ENCODE measurements at regions not wholly inside any gene's neighbourhood (a gene's known extent, or its start where the extent isn't known, plus 50 kb on each side); places are given as distances from the start of the nearest gene placed in this dataset.

GRCh38 chr2:220585241-220585640 lies 957.8 kb downstream of the SLC4A3 start:
- DNase-seq (no peak), ATAC-seq (no peak)
- Histone ChIP-seq H3K27ac (no peak overlapping the region), H3K27me3 (no peaks in the 10 kb centered on the region), H3K4me1 (no peaks in the 10 kb centered on the region), H3K36me3 (replicated peaks in 1 of 2; ENCODE audit: insufficient read depth in 1 of 2, low read depth in 2 of 2) (no peaks in the 10 kb centered on the region), H3K9me3 (no peaks in the 10 kb centered on the region), H3K4me3 (no peak overlapping the region)
- WGBS, 2 donors, result 40 to 45% methylated on average over 2 of the region's 2 CpGs
- intact Hi-C loops (cut with DNase I), result no loop called here
- TF ChIP-seq CTCF (IDR thresholded peaks at IDR 0.05) (no peak), POLR2A (IDR thresholded peaks at IDR 0.05) (no peak)

DNA sequence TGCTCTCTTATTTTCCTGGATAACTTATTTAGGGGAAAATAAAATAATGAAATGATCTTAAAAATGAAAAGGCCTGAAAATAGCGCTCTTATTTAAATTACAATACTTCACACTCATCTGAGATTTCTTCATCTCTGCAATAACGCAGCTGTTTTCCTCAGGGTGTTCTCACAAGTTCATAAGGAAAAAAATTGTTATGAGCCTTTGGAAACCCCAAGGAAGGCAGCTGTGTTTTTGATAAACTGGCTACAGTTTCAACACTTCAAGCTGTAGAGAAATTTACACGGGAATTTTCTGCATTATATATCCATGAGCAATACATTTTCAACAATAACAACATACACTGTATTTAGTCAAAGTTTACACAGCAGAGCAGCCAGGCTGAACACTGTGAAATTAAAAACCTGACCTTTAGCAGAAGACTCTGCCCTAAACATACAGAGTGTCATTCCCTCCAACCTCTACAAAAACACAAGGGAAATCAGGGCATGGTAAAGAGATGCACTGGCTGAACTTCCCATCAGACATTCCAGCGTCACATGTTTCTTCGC lies 959.6 kb downstream of the SLC4A3 start:
- no peak overlapping the region for H3K4me3 ChIP-seq
- intact Hi-C loops (cut with DNase I), result no loop called here

DNA sequence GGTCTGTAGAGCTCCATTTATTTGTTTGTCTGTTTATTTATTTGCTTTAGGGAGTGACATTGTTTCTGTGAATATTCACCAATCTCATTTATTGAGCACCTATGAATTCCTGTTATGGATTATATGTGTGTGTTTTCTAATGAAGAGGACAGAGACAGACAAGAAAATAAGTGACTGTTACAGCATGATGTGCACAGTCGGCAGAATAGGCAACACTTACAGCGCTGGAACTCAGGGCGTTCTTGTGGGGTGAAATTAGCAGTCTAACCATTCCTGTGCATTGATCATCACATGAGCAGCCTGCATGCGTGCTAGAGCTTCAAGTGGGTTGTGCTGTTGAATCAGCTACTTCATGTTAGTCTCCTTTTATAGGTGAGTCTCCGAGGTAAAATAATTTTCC lies 960.7 kb downstream of the SLC4A3 start:
- no peaks in the 10 kb centered on the region for H3K4me1 ChIP-seq
- WGBS, 2 donors, result 79 to 83% methylated on average over 5 of the region's 5 CpGs
- DNase-seq, result no peak
- ATAC-seq, result no peak
- no peak overlapping the region for H3K27ac ChIP-seq
- no peak overlapping the region for H3K4me3 ChIP-seq
- no peak for TF ChIP-seq POLR2A (IDR thresholded peaks at IDR 0.05)
- no peak for TF ChIP-seq CTCF (IDR thresholded peaks at IDR 0.05)
- no peaks in the 10 kb centered on the region for H3K27me3 ChIP-seq
- no peaks in the 10 kb centered on the region for H3K36me3 ChIP-seq (replicated peaks in 1 of 2; ENCODE audit: insufficient read depth in 1 of 2, low read depth in 2 of 2)
- no peaks in the 10 kb centered on the region for H3K9me3 ChIP-seq
- intact Hi-C loops (cut with DNase I), result no loop called here

More for the DNA sequence above, 959.6 kb downstream of the SLC4A3 start:
- WGBS, 2 donors, result 60 to 72% methylated on average over 5 of the region's 5 CpGs
- no peaks in the 10 kb centered on the region for H3K4me1 ChIP-seq
- ATAC-seq (no peak), DNase-seq (no peak)
- H3K27me3 ChIP-seq, result no peaks in the 10 kb centered on the region
- TF ChIP-seq CTCF (IDR thresholded peaks at IDR 0.05), result no peak
- TF ChIP-seq POLR2A (IDR thresholded peaks at IDR 0.05), result no peak
- H3K9me3 ChIP-seq, result no peaks in the 10 kb centered on the region
- no peaks in the 10 kb centered on the region for H3K36me3 ChIP-seq (replicated peaks in 1 of 2; ENCODE audit: insufficient read depth in 1 of 2, low read depth in 2 of 2)
- H3K27ac ChIP-seq, result no peak overlapping the region

DNA sequence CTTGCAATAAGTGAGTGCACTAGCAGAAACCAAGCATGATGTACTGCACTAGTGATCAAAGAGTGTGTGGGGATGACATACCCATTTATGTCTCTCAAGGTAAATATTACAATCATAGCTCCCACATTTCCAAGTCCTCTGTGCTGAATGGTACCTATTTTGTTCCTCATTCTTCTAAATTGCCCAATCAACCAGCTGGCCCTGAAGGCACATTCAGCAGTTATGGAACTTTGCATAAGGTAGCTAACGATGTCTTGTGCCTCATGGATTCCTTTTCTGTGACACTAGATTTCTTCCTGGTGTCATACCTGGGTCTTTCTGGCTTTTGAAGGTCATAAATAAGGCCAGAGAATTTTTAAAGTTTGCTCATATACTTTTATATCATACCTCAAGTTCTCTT lies 963.0 kb downstream of the SLC4A3 start:
- no peak for ATAC-seq
- DNase-seq, result no peak
- no peak overlapping the region for H3K4me3 ChIP-seq
- TF ChIP-seq POLR2A (IDR thresholded peaks at IDR 0.05) (no peak), CTCF (IDR thresholded peaks at IDR 0.05) (no peak)
- no peaks in the 10 kb centered on the region for H3K36me3 ChIP-seq (replicated peaks in 1 of 2; ENCODE audit: insufficient read depth in 1 of 2, low read depth in 2 of 2)
- H3K9me3 ChIP-seq, result no peaks in the 10 kb centered on the region
- intact Hi-C loops (cut with DNase I), result no loop called here
- H3K27ac ChIP-seq, result no peak overlapping the region
- WGBS, 2 donors, result 86 to 88% methylated on average over 1 of the region's 1 CpG
- H3K4me1 ChIP-seq, result no peaks in the 10 kb centered on the region
- no peaks in the 10 kb centered on the region for H3K27me3 ChIP-seq

GRCh38 chr2:220593526-220593925 lies 966.1 kb downstream of the SLC4A3 start:
- Histone ChIP-seq H3K27me3 (no peaks in the 10 kb centered on the region), H3K4me3 (no peak overlapping the region), H3K4me1 (no peaks in the 10 kb centered on the region), H3K36me3 (replicated peaks in 1 of 2; ENCODE audit: insufficient read depth in 1 of 2, low read depth in 2 of 2) (no peaks in the 10 kb centered on the region), H3K9me3 (no peaks in the 10 kb centered on the region), H3K27ac (no peak overlapping the region)
- intact Hi-C loops (cut with DNase I), result no loop called here
- 64 to 76% methylated on average over 1 of the region's 1 CpG for WGBS, 2 donors
- TF ChIP-seq CTCF (IDR thresholded peaks at IDR 0.05), result no peak
- TF ChIP-seq POLR2A (IDR thresholded peaks at IDR 0.05), result no peak
- DNase-seq (no peak), ATAC-seq (no peak)

All from body of pancreas (tissue), 4 donors.